ENCODE measurements at regions not wholly inside any gene's neighbourhood (a gene's known extent, or its start where the extent isn't known, plus 50 kb on each side); places are given as distances from the start of the nearest gene placed in this dataset.
A peak's percentile ranks its signal among the peaks of the same experiment; 100 is the strongest.

DNA sequence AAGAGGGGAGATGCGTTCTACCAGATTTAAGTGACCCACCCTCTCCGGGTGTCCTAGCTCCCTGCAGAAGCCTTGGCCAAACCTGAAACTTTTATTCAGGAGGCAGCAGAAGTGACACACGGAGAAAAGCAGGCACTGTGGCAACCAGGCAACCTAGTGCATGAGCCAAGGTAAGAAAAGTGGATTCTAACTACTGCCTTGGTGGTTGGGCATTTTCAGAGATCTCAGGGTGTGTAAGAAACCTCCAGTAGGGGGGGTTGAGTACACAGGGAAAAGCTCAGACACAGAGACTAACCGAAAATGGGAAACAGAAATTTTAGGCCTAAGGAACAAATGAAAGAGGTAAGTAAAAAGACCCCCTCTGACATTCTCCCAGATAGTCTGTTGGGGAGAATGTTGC lies 645.7 kb downstream of the ANKRD7 start:
- no peak overlapping the region for H3K27ac ChIP-seq (ENCODE audit: poor library complexity, severe bottlenecking)
- no peaks in the 10 kb centered on the region for H3K27me3 ChIP-seq (ENCODE audit: insufficient read depth, poor library complexity, severe bottlenecking)
- no peak for DNase-seq (ENCODE audit: low spot score)
- no peak overlapping the region for H3K4me3 ChIP-seq (ENCODE audit: severe bottlenecking)
- no peaks in the 10 kb centered on the region for H3K36me3 ChIP-seq (ENCODE audit: low read depth)
- TF ChIP-seq, protein P1, sequence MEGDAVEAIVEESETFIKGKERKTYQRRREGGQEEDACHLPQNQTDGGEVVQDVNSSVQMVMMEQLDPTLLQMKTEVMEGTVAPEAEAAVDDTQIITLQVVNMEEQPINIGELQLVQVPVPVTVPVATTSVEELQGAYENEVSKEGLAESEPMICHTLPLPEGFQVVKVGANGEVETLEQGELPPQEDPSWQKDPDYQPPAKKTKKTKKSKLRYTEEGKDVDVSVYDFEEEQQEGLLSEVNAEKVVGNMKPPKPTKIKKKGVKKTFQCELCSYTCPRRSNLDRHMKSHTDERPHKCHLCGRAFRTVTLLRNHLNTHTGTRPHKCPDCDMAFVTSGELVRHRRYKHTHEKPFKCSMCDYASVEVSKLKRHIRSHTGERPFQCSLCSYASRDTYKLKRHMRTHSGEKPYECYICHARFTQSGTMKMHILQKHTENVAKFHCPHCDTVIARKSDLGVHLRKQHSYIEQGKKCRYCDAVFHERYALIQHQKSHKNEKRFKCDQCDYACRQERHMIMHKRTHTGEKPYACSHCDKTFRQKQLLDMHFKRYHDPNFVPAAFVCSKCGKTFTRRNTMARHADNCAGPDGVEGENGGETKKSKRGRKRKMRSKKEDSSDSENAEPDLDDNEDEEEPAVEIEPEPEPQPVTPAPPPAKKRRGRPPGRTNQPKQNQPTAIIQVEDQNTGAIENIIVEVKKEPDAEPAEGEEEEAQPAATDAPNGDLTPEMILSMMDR (IDR thresholded peaks at IDR 0.05; ENCODE audit: poor library complexity, severe bottlenecking): peak; percentile 58
- H3K9me3 ChIP-seq (ENCODE audit: severe bottlenecking): no peaks in the 10 kb centered on the region
- H3K4me1 ChIP-seq (ENCODE audit: insufficient read depth, poor library complexity, severe bottlenecking): peaks cover 13% of the 10 kb centered on the region
- ATAC-seq (ENCODE audit: low read depth): peak; percentile 47; the same call in 1 of the 3 replicates

DNA sequence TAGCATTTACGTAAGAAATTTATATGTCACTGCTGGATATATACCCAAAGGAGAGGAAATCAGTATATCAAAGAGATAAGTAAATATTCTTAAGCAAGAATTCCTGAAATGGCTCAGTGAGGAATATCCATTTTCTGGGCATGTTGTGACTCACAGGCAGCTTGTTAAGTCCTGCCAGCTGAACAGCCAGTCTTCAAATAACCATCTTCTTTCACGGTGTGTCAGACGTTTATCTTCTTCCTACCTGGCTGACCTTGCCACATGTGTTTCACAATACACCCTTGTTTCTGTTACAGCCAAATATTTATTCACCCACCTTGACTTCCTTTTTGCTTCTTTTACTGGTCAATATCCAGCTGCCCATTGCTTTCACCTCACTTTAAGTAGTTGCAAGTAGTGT lies 648.1 kb downstream of the ANKRD7 start:
- ATAC-seq (ENCODE audit: low read depth): peak; percentile 100
- H3K4me1 ChIP-seq (ENCODE audit: insufficient read depth, poor library complexity, severe bottlenecking): peaks cover 13% of the 10 kb centered on the region
- DNase-seq (ENCODE audit: low spot score): peak; percentile 60

DNA sequence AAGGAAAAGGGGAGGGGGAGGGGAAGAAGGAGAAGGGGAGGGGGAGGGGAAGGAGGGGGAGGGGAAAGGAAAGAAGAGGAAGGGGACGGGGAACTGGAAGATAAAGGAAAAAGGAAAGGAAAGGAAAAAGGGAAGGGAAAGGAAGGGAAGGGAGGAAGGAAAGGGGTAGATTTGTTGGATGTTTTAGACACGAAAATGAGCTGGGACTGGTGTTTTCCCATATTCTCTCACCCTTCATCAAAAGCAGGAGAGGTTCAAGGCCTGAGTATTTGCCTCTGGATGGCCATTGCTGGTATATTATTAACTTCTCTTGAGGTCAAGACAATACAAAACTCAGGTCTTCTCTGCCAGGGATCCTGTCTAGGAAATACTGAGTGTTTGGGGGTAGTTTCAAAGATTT lies 652.7 kb downstream of the ANKRD7 start:
- TF ChIP-seq, protein P1 (IDR thresholded peaks at IDR 0.05; ENCODE audit: poor library complexity, severe bottlenecking): no peak
- Histone ChIP-seq H3K9me3 (ENCODE audit: severe bottlenecking) (no peaks in the 10 kb centered on the region), H3K4me3 (ENCODE audit: severe bottlenecking) (no peak overlapping the region), H3K36me3 (ENCODE audit: low read depth) (no peaks in the 10 kb centered on the region), H3K4me1 (ENCODE audit: insufficient read depth, poor library complexity, severe bottlenecking) (peaks cover 9% of the 10 kb centered on the region), H3K27me3 (ENCODE audit: insufficient read depth, poor library complexity, severe bottlenecking) (no peaks in the 10 kb centered on the region), H3K27ac (ENCODE audit: poor library complexity, severe bottlenecking) (no peak overlapping the region)
- ATAC-seq (ENCODE audit: low read depth): no peak
- no peak for DNase-seq (ENCODE audit: low spot score)

More for the DNA sequence above, 648.1 kb downstream of the ANKRD7 start:
- TF ChIP-seq, protein P1 (IDR thresholded peaks at IDR 0.05; ENCODE audit: poor library complexity, severe bottlenecking): no peak
- Histone ChIP-seq H3K9me3 (ENCODE audit: severe bottlenecking) (no peaks in the 10 kb centered on the region), H3K27me3 (ENCODE audit: insufficient read depth, poor library complexity, severe bottlenecking) (no peaks in the 10 kb centered on the region), H3K36me3 (ENCODE audit: low read depth) (no peaks in the 10 kb centered on the region), H3K4me3 (ENCODE audit: severe bottlenecking) (no peak overlapping the region), H3K27ac (ENCODE audit: poor library complexity, severe bottlenecking) (peak overlapping the region; percentile 43)

DNA sequence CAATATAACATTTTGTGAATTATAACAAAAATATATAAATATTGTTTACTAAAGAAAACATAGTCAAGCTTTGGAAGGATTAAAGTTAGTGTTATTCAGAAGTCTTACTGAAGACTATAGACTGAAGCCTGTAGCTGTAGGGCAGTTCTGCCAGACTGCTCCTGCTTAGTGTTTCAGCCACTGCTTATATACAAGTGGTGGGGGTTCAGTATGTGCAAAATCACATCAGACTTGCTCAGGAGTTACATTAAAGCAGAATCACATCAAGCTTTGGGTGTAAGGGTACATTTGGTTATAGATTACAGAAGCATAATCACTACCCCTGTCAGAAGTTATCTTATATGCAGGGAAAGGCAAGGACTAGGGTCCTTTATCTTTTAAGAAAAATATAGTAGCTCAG lies 653.8 kb downstream of the ANKRD7 start:
- no peak for ATAC-seq (ENCODE audit: low read depth)
- Histone ChIP-seq H3K27ac (ENCODE audit: poor library complexity, severe bottlenecking) (no peak overlapping the region), H3K36me3 (ENCODE audit: low read depth) (no peaks in the 10 kb centered on the region), H3K4me1 (ENCODE audit: insufficient read depth, poor library complexity, severe bottlenecking) (peaks cover under 1% of the 10 kb centered on the region), H3K9me3 (ENCODE audit: severe bottlenecking) (no peaks in the 10 kb centered on the region), H3K27me3 (ENCODE audit: insufficient read depth, poor library complexity, severe bottlenecking) (no peaks in the 10 kb centered on the region), H3K4me3 (ENCODE audit: severe bottlenecking) (no peak overlapping the region)
- DNase-seq (ENCODE audit: low spot score): no peak
- TF ChIP-seq, protein P1 (IDR thresholded peaks at IDR 0.05; ENCODE audit: poor library complexity, severe bottlenecking): no peak

DNA sequence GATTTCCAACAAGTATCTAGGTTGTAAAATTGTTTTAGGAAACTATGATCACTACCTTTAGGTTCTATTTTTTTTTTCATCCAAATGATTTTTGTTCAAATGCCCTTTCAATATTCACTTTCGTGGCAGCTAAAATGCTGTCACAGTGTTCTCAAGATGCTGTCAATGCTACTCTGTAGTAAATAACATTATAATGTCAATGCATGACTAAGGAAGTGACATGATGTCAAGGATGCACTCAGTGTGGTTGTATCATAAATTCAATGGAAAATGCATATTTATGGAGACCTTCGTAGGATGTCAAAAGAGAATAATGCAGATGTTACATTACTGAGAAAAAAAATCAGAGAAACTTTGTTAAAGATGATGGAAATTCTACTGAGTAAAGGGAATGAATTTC lies 673.8 kb downstream of the ANKRD7 start:
- Histone ChIP-seq H3K27ac (ENCODE audit: poor library complexity, severe bottlenecking) (no peak overlapping the region), H3K4me3 (ENCODE audit: severe bottlenecking) (no peak overlapping the region), H3K27me3 (ENCODE audit: insufficient read depth, poor library complexity, severe bottlenecking) (no peaks in the 10 kb centered on the region), H3K36me3 (ENCODE audit: low read depth) (no peaks in the 10 kb centered on the region), H3K4me1 (ENCODE audit: insufficient read depth, poor library complexity, severe bottlenecking) (peaks cover 9% of the 10 kb centered on the region), H3K9me3 (ENCODE audit: severe bottlenecking) (no peaks in the 10 kb centered on the region)
- ATAC-seq (ENCODE audit: low read depth): no peak
- TF ChIP-seq, protein P1 (IDR thresholded peaks at IDR 0.05; ENCODE audit: poor library complexity, severe bottlenecking): no peak
- DNase-seq (ENCODE audit: low spot score): no peak

Measured in RWPE2 (cell line).